Kidney (tissue), 13 donors: ENCODE measurements at regions not wholly inside any gene's neighbourhood (a gene's known extent, or its start where the extent isn't known, plus 50 kb on each side); places are given as distances from the start of the nearest gene placed in this dataset.

ENCODE experiments used
- DNase-seq, 5 donors: peaks; one replicate each; pipeline ENCODE4 v3.0.0-alpha.2; 2013 to 2020
- FAIRE-seq: peaks from 2 replicates; lab custom pipeline; 2012; peaks lifted over from hg19 to GRCh38; lab: Jason Lieb, UNC
- H3K27ac ChIP-seq, 2 donors: one replicate each; pipeline ENCODE4 v1.7.0; 2013; ENCODE audit warnings: low read depth in 2 of 2, low read length in 2 of 2, inconsistent platforms in 1 of 2
- H3K27me3 ChIP-seq: one replicate; pipeline ENCODE4 v1.7.1; 2013; ENCODE audit warnings: low read length, inconsistent platforms; ENCODE audit not compliant: control insufficient read depth, insufficient read depth
- H3K36me3 ChIP-seq, 3 donors: one replicate each; pipeline versions ENCODE4 v1.7.0 to v1.7.1; 2013; ENCODE audit warnings: low read length in 3 of 3, control low read depth in 1 of 3, inconsistent platforms in 1 of 3; ENCODE audit not compliant: insufficient read depth in 3 of 3, control insufficient read depth in 2 of 3
- H3K4me1 ChIP-seq, 3 donors: one replicate each; pipeline versions ENCODE4 v1.7.0 to v1.7.1; 2013; ENCODE audit warnings: low read length in 3 of 3, inconsistent platforms in 1 of 3, low read depth in 1 of 3; ENCODE audit not compliant: control insufficient read depth in 2 of 3, insufficient read depth in 2 of 3
- H3K4me3 ChIP-seq, 3 donors: one replicate each; pipeline versions ENCODE4 v1.7.0 to v1.8.1; 2013; ENCODE audit warnings: low read length in 3 of 3, control low read depth in 1 of 3, inconsistent platforms in 1 of 3
- H3K9ac ChIP-seq, 3 donors: one replicate each; pipeline versions ENCODE4 v1.7.0 to v1.7.1; 2013; ENCODE audit warnings: low read length in 3 of 3, control low read depth in 1 of 3, inconsistent platforms in 1 of 3
- H3K9me3 ChIP-seq, 3 donors: one replicate each; pipeline versions ENCODE4 v1.7.0 to v1.7.1; 2013; ENCODE audit warnings: low read length in 3 of 3, control low read depth in 1 of 3, inconsistent platforms in 1 of 3; ENCODE audit not compliant: control insufficient read depth in 2 of 3, insufficient read depth in 1 of 3
- CTCF ChIP-seq: IDR thresholded peaks from 3 replicates; pipeline ENCODE4 v1.5.1; 2012; ENCODE audit warnings: mild to moderate bottlenecking, moderate library complexity, borderline replicate concordance; ENCODE audit not compliant: insufficient read depth; ENCODE audit errors: extremely low read depth
- intact Hi-C: fragments of 100-400 bp; cut with DNase I; formaldehyde crosslinking; loops from one replicate; pipeline ENCODE4 v1.11.1; 2022
- donor health status: control.
- donor health status: control.
- donor health status: control.
- donor health status: control.
- donor health status: control.
- donor health status: DM: yes; HTN: yes; CAD: no.
- donor health status: Normal renal cell carcinoma (clear cell type).

GRCh38 chr16:85313526-85314301 lies 201.4 kb upstream of the CIBAR2 start:
- Histone ChIP-seq H3K27ac (no peak overlapping the region), H3K9me3 (no peaks in the 10 kb centered on the region), H3K4me1 (peaks cover 3 to 20% (median 15%) of the 10 kb centered on the region in 3 donors), H3K9ac (no peak overlapping the region), H3K4me3 (no peak overlapping the region), H3K27me3 (no peaks in the 10 kb centered on the region), H3K36me3 (no peaks in the 10 kb centered on the region)
- peak in 2 of 5 donors; percentile 64 to 84 for DNase-seq
- intact Hi-C loops: no loop called here
- TF ChIP-seq CTCF: no peak
- no peak for FAIRE-seq

GRCh38 chr16:85314512-85314971 lies 202.3 kb upstream of the CIBAR2 start:
- DNase-seq (peak in 3 of 5 donors; percentile 73 to 81 (median 75)), FAIRE-seq (no peak)
- no peak overlapping the region for H3K9ac ChIP-seq
- no peak overlapping the region for H3K4me3 ChIP-seq
- H3K36me3 ChIP-seq: no peaks in the 10 kb centered on the region
- no peak for TF ChIP-seq CTCF
- H3K27me3 ChIP-seq: no peaks in the 10 kb centered on the region
- intact Hi-C loops: no loop called here
- no peaks in the 10 kb centered on the region for H3K9me3 ChIP-seq
- peaks cover 3 to 20% (median 15%) of the 10 kb centered on the region in 3 donors for H3K4me1 ChIP-seq
- no peak overlapping the region for H3K27ac ChIP-seq

- no peaks in the 10 kb centered on the region for H3K36me3 ChIP-seq
- peaks cover 3 to 16% (median 12%) of the 10 kb centered on the region in 3 donors for H3K4me1 ChIP-seq
- no peaks in the 10 kb centered on the region for H3K9me3 ChIP-seq
- H3K27ac ChIP-seq: no peak overlapping the region
- DNase-seq (no peak), FAIRE-seq (no peak)
- no peak overlapping the region for H3K9ac ChIP-seq
- no peak overlapping the region for H3K4me3 ChIP-seq
- no peak for TF ChIP-seq CTCF
- intact Hi-C loops: no loop called here
- no peaks in the 10 kb centered on the region for H3K27me3 ChIP-seq
Measured at GRCh38 chr16:85315866-85316265, 203.6 kb upstream of the CIBAR2 start.
